Mucosa of rectum (tissue), 2 donors: ENCODE measurements at regions not wholly inside any gene's neighbourhood (a gene's known extent, or its start where the extent isn't known, plus 50 kb on each side); places are given as distances from the start of the nearest gene placed in this dataset.

Source experiments
- H3K27ac ChIP-seq, 2 donors: one replicate each; pipeline ENCODE4 v1.7.0; 2013; ENCODE audit warnings: inconsistent platforms in 2 of 2, low read depth in 2 of 2, low read length in 2 of 2
- H3K27me3 ChIP-seq, 2 donors: one replicate each; pipeline ENCODE4 v1.7.0; 2013; ENCODE audit warnings: low read length in 2 of 2; ENCODE audit not compliant: control insufficient read depth in 2 of 2, insufficient read depth in 2 of 2
- H3K36me3 ChIP-seq, 2 donors: one replicate each; pipeline ENCODE4 v1.7.0; 2013; ENCODE audit warnings: low read length in 2 of 2; ENCODE audit not compliant: control insufficient read depth in 2 of 2, insufficient read depth in 2 of 2
- H3K4me1 ChIP-seq, 2 donors: one replicate each; pipeline ENCODE4 v1.7.0; 2013; ENCODE audit warnings: low read length in 2 of 2, mild to moderate bottlenecking in 1 of 2; ENCODE audit not compliant: control insufficient read depth in 2 of 2, insufficient read depth in 2 of 2
- H3K4me3 ChIP-seq, 2 donors: one replicate each; pipeline ENCODE4 v1.7.0; 2013; ENCODE audit warnings: low read length in 2 of 2
- H3K9ac ChIP-seq, 2 donors: one replicate each; pipeline ENCODE4 v1.7.0; 2013; ENCODE audit warnings: low read length in 2 of 2, low read depth in 1 of 2, mild to moderate bottlenecking in 1 of 2
- H3K9me3 ChIP-seq, 2 donors: one replicate each; pipeline ENCODE4 v1.7.0; 2013; ENCODE audit warnings: low read length in 2 of 2; ENCODE audit not compliant: control insufficient read depth in 2 of 2
- donor health status: healthy.
- donor health status: Normal muscosa, but diverticular disease.

- H3K36me3 ChIP-seq, result no peaks in the 10 kb centered on the region
- H3K27ac ChIP-seq, result no peak overlapping the region
- H3K9me3 ChIP-seq, result no peaks in the 10 kb centered on the region
- H3K9ac ChIP-seq, result no peak overlapping the region
- H3K4me3 ChIP-seq, result no peak overlapping the region
- H3K4me1 ChIP-seq, result no peaks in the 10 kb centered on the region
- no peaks in the 10 kb centered on the region for H3K27me3 ChIP-seq
Measured at GRCh38 chr2:163481515-163481914, 254.3 kb downstream of the FIGN start.

- Histone ChIP-seq H3K4me1 (no peaks in the 10 kb centered on the region), H3K27me3 (no peaks in the 10 kb centered on the region), H3K4me3 (no peak overlapping the region), H3K36me3 (no peaks in the 10 kb centered on the region), H3K9ac (no peak overlapping the region), H3K27ac (no peak overlapping the region), H3K9me3 (no peaks in the 10 kb centered on the region)
Measured at GRCh38 chr2:163479599-163479998, 256.2 kb downstream of the FIGN start.

DNA sequence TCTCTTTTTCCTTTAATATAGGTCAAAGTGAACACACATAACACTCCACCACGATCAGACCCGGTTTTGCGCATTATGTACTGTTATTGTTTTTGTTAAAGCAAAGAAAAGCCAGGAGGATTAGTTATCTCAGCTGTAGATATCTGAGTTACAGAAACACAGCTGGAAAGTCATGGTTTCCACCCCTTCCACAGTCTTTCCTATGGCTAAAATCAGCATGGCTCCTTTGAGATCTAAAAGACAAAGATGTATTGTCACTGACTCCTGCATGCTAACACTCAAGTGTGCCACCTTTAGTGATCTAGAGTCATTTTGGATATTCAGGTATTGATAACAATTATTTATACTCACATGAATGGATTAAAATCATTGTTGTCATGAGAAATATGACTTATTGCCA is 260.0 kb downstream of the FIGN start:
- Histone ChIP-seq H3K4me1 (no peaks in the 10 kb centered on the region), H3K9me3 (no peaks in the 10 kb centered on the region), H3K4me3 (no peak overlapping the region), H3K27ac (no peak overlapping the region), H3K9ac (no peak overlapping the region), H3K36me3 (no peaks in the 10 kb centered on the region), H3K27me3 (no peaks in the 10 kb centered on the region)

GRCh38 chr2:163474889-163475288 is 260.9 kb downstream of the FIGN start:
- H3K27ac ChIP-seq, result no peak overlapping the region
- no peaks in the 10 kb centered on the region for H3K9me3 ChIP-seq
- H3K4me1 ChIP-seq, result no peaks in the 10 kb centered on the region
- no peaks in the 10 kb centered on the region for H3K27me3 ChIP-seq
- no peak overlapping the region for H3K4me3 ChIP-seq
- H3K9ac ChIP-seq, result no peak overlapping the region
- H3K36me3 ChIP-seq, result no peaks in the 10 kb centered on the region

- no peaks in the 10 kb centered on the region for H3K9me3 ChIP-seq
Measured at GRCh38 chr2:163474319-163474744, 261.5 kb downstream of the FIGN start.

DNA sequence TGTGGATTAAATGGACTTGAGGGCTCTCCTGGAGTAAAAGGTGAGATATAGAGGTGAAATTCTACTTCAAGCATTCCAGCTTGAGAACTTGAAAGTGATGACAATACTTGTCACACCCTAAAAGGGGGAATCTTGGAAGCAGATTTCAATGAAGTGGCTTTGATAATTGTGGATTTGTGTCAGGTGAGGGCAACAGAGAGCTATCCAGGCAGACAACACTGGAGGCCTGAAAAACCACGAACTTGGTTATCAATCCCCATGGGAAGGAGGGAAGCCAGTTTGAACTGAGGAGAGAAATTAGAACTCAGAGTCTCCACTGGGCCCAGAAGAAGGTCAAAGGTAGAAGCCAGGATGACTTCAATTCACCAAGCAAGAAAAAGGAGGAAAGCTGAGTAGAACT is 263.9 kb downstream of the FIGN start:
- no peak overlapping the region for H3K27ac ChIP-seq
- H3K4me3 ChIP-seq, result no peak overlapping the region
- H3K9ac ChIP-seq, result no peak overlapping the region
- H3K36me3 ChIP-seq, result no peaks in the 10 kb centered on the region
- H3K4me1 ChIP-seq, result no peaks in the 10 kb centered on the region
- no peaks in the 10 kb centered on the region for H3K27me3 ChIP-seq
- no peaks in the 10 kb centered on the region for H3K9me3 ChIP-seq

More at GRCh38 chr2:163474319-163474744, 261.5 kb downstream of the FIGN start:
- H3K4me1 ChIP-seq, result no peaks in the 10 kb centered on the region
- H3K9ac ChIP-seq, result no peak overlapping the region
- no peak overlapping the region for H3K4me3 ChIP-seq
- H3K27me3 ChIP-seq, result no peaks in the 10 kb centered on the region
- H3K27ac ChIP-seq, result no peak overlapping the region
- H3K36me3 ChIP-seq, result no peaks in the 10 kb centered on the region

GRCh38 chr2:163469561-163469962 is 266.2 kb downstream of the FIGN start:
- Histone ChIP-seq H3K9me3 (no peaks in the 10 kb centered on the region), H3K27me3 (no peaks in the 10 kb centered on the region), H3K27ac (no peak overlapping the region), H3K4me1 (no peaks in the 10 kb centered on the region), H3K36me3 (no peaks in the 10 kb centered on the region), H3K9ac (no peak overlapping the region), H3K4me3 (no peak overlapping the region)

GRCh38 chr2:163467251-163467630 is 268.6 kb downstream of the FIGN start:
- no peaks in the 10 kb centered on the region for H3K4me1 ChIP-seq
- no peaks in the 10 kb centered on the region for H3K9me3 ChIP-seq
- H3K27ac ChIP-seq, result no peak overlapping the region
- no peak overlapping the region for H3K9ac ChIP-seq
- H3K4me3 ChIP-seq, result no peak overlapping the region
- H3K27me3 ChIP-seq, result no peaks in the 10 kb centered on the region
- no peaks in the 10 kb centered on the region for H3K36me3 ChIP-seq

DNA sequence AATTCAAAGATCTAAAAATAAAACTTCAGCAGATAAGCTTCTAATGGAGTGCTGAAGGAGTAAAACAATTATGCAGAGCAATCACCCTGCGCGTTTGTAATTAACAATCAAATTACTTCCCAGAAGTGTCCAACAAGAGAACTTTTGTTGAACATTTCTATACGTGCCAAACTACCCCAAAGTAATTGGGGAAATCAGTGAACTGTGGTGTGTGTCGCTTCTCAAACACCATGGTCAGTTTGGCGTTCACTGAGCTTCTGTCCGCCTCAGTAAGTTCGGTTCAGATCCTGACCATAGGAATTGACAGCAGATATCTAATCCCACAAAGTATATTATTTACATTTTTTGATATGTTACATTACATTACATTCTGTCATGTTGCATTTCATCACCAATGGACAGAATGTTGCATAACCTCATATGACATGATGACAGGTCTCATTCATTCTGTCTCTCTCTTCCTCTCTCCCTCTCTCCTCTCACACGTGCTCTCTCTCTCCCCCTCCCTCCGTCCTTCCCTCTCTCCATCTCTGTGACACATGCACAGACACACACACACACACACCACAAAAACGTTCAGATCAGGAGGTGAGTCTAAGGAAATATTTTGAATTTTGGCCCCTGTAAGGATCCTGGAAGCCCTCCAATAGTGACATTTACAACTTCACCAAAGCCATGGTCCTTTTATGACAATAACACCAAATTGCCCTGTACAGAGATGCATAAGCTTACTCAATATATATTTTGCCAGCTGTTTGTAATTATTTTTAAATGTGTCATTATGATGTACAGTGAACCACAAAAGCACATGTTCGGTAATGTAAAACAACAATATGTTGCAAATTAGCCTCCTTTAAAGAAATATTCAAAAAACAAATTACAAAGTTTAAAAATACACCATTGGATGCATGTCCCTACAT is 269.2 kb downstream of the FIGN start:
- Histone ChIP-seq H3K4me3 (no peak overlapping the region), H3K36me3 (no peaks in the 10 kb centered on the region), H3K27me3 (no peaks in the 10 kb centered on the region), H3K9me3 (no peaks in the 10 kb centered on the region), H3K27ac (no peak overlapping the region), H3K4me1 (no peaks in the 10 kb centered on the region), H3K9ac (no peak overlapping the region)

- Histone ChIP-seq H3K27ac (no peak overlapping the region), H3K36me3 (no peaks in the 10 kb centered on the region), H3K4me1 (no peaks in the 10 kb centered on the region), H3K9me3 (no peaks in the 10 kb centered on the region), H3K4me3 (no peak overlapping the region), H3K9ac (no peak overlapping the region), H3K27me3 (no peaks in the 10 kb centered on the region)
Measured at GRCh38 chr2:163465440-163465839, 270.4 kb downstream of the FIGN start.
